LNCaP clone FGC (cell line): ENCODE measurements at regions not wholly inside any gene's neighbourhood (a gene's known extent, or its start where the extent isn't known, plus 50 kb on each side); places are given as distances from the start of the nearest gene placed in this dataset.

Experiments used
- DNase-seq: peaks from one replicate; pipeline ENCODE4 v3.0.0-alpha.2; 2011; ENCODE audit warnings: low read depth
- H3K4me3 ChIP-seq: 2 replicates; pipeline ENCODE4 v1.5.1; 2011; ENCODE audit warnings: mild to moderate bottlenecking, low read depth, low read length, control low read depth
- CTCF ChIP-seq: IDR thresholded peaks from 2 replicates; pipeline ENCODE4 v1.5.1; 2012; ENCODE audit warnings: mild to moderate bottlenecking; ENCODE audit not compliant: control insufficient read depth, insufficient read depth; ENCODE audit errors: extremely low read depth

- DNase-seq, result no peak
- TF ChIP-seq CTCF, result no peak
These were observed 283.7 kb downstream of the TLR4 start for GRCh38 chr9:117987945-117988344.

GRCh38 chr9:117992006-117992405 is 287.8 kb downstream of the TLR4 start:
- no peak for DNase-seq
- H3K4me3 ChIP-seq, result no peak overlapping the region
- no peak for TF ChIP-seq CTCF

More at GRCh38 chr9:117987945-117988344, 283.7 kb downstream of the TLR4 start:
- no peak overlapping the region for H3K4me3 ChIP-seq

- TF ChIP-seq CTCF, result no peak
- H3K4me3 ChIP-seq, result no peak overlapping the region
- DNase-seq, result no peak
These were observed 296.4 kb downstream of the TLR4 start for GRCh38 chr9:118000581-118000980.

- no peak for DNase-seq
These were observed 299.0 kb downstream of the TLR4 start for GRCh38 chr9:118003240-118003639.

GRCh38 chr9:118008246-118008645 is 304.0 kb downstream of the TLR4 start:
- no peak for DNase-seq
- no peak for TF ChIP-seq CTCF
- H3K4me3 ChIP-seq, result no peak overlapping the region

More at GRCh38 chr9:118003240-118003639, 299.0 kb downstream of the TLR4 start:
- TF ChIP-seq CTCF, result no peak
- H3K4me3 ChIP-seq, result no peak overlapping the region

- no peak overlapping the region for H3K4me3 ChIP-seq
- TF ChIP-seq CTCF, result no peak
- DNase-seq, result no peak
These were observed 305.4 kb downstream of the TLR4 start for GRCh38 chr9:118009614-118010013.

GRCh38 chr9:118017607-118018122 is 313.5 kb downstream of the TLR4 start:
- no peak for TF ChIP-seq CTCF
- DNase-seq, result no peak

More at GRCh38 chr9:118017607-118018122, 313.5 kb downstream of the TLR4 start:
- H3K4me3 ChIP-seq, result no peak overlapping the region
